Heart right ventricle (tissue), 16 donors: ENCODE measurements at regions not wholly inside any gene's neighbourhood (a gene's known extent, or its start where the extent isn't known, plus 50 kb on each side); places are given as distances from the start of the nearest gene placed in this dataset.
A peak's percentile ranks its signal among the peaks of the same experiment; 100 is the strongest.

ENCODE experiments used
- ATAC-seq, 8 donors: fragments of 200-7000 bp; cut with Tn5 transposase; one replicate each; pipeline ENCODE4 v1.9.1; 2020; ENCODE audit warnings: mild to moderate bottlenecking in 8 of 8, moderate library complexity in 8 of 8, moderate number of reproducible peaks in 1 of 8
- DNase-seq, 2 donors: peaks; one replicate each; pipeline ENCODE4 v3.0.0-alpha.2; 2020
- H3K27ac ChIP-seq, 10 donors: fragments of 200-600 bp; sonication (generic) in 2 of 10; one replicate each; pipeline versions ENCODE4 v1.5.0 to v1.8.0; 2020 to 2022; ENCODE audit warnings: mild to moderate bottlenecking in 3 of 10
- H3K27me3 ChIP-seq, 7 donors: fragments of 200-600 bp; one replicate each; pipeline ENCODE4 v1.8.0; 2021 to 2022; ENCODE audit warnings: mild to moderate bottlenecking in 2 of 7
- H3K36me3 ChIP-seq, 9 donors: fragments of 200-600 bp; sonication (generic) in 1 of 9; one replicate each; pipeline versions ENCODE4 v1.5.0 to v1.8.0; 2020 to 2022; ENCODE audit warnings: mild to moderate bottlenecking in 2 of 9
- H3K4me1 ChIP-seq, 9 donors: fragments of 200-600 bp; sonication (generic) in 1 of 9; one replicate each; pipeline versions ENCODE4 v1.5.0 to v1.8.0; 2020 to 2022; ENCODE audit warnings: mild to moderate bottlenecking in 4 of 9
- H3K4me3 ChIP-seq, 10 donors: fragments of 200-600 bp; sonication (generic) in 2 of 10; one replicate each; pipeline versions ENCODE4 v1.5.0 to v1.8.0; 2020 to 2022; ENCODE audit warnings: mild to moderate bottlenecking in 7 of 10, moderate library complexity in 2 of 10
- H3K9me3 ChIP-seq, 11 donors: fragments of 200-600 bp in 10 of 11; sonication (generic) in 2 of 11; one replicate each; pipeline versions ENCODE4 v1.5.0 to v1.8.0; 2013 to 2022; ENCODE audit warnings: mild to moderate bottlenecking in 2 of 11, control low read depth in 1 of 11, moderate library complexity in 1 of 11
- CTCF ChIP-seq, 9 donors: fragments of 200-600 bp; sonication (generic) in 2 of 9; IDR thresholded peaks; one replicate each; pipeline versions ENCODE4 v1.5.0 to v1.8.0; 2021 to 2022; ENCODE audit warnings: antibody characterized with exemption in 9 of 9, mild to moderate bottlenecking in 5 of 9, moderate library complexity in 1 of 9
- WGBS, 2 donors: extraction: QIAGEN DNeasy Blood & Tissue Kit; methylation state at CpG; one replicate each; pipeline ENCODE4 v1.1.7; 2013; ENCODE audit warnings: inconsistent platforms in 1 of 2; 5-methylcytosine and 5-hydroxymethylcytosine counted together
- intact Hi-C, 10 donors: fragments of 100-400 bp; cut with DNase I; formaldehyde crosslinking; loops; one replicate each; pipeline versions ENCODE4 v1.11.1 to v1.14.2; 2022
- donor health status: Arrhythmogenic right ventricular cardiomyopathy.
- donor health status: ischemic (EF 13 %, LVEDD 7.1; RV severe dilation, severe dysfunction).
- donor health status: healthy with polysubstance abuse.
- donor health status: DM: no; HTN: yes; CAD: no.
- donor health status: DM: no; HTN: no; CAD: no.
- donor health status: ischemic (EF 25% LVEDD 6.9; RV normal size, moderate dysfunction).
- donor health status: ischemic (EF 25% LVEDD 5.7; RV mildly dilated, moderate dysfunction).
- donor health status: healthy.
- donor health status: DM: yes; HTN: yes; CAD: no.
- donor health status: Ischemic cardiomyopathy.
- donor health status: ischemic (EF 35%, LVEDD 5.7; RV mildly dilated, moderate dysfunction).
- donor health status: nonischemic (EF 11% LVEDD 7.7; RV severe dilation, severe dysfunction).
- donor health status: DM: yes; HTN: yes; CAD: no.
- donor health status: PGD.
- donor health status: ischemic (EF 29% LVEDD 5.4; RV normal size, mild dysfunction).
- donor health status: nonischemic (EF 23%, LVEDD 6.1; RV moderate dilation, normal function).

DNA sequence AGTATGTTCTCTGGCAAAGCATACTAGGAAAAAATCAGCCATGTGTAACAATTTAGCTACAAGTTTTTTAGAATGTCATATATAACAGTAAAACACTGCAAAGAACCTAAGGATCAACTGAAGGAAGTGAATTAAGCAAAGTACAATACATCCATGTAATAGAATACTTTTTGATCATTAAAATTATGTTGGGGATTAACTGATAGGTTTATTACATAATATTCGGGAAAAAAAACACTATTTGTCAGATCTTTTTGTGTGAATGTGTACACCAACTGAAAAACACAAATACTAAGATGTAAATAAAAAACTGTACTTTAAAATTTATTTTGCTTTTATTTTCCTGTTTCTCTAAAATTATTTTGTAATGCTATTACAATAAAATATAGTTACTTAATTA is 185.5 kb upstream of the DYNLRB2 start:
- ATAC-seq (no peak), DNase-seq (no peak)
- intact Hi-C loops, result no loop called here
- 87 to 94% methylated on average over 1 of the region's 1 CpG for WGBS, 2 donors
- Histone ChIP-seq H3K27ac (no peak overlapping the region), H3K4me1 (no peaks in the 10 kb centered on the region), H3K9me3 (no peaks in the 10 kb centered on the region), H3K27me3 (no peaks in the 10 kb centered on the region), H3K4me3 (no peak overlapping the region), H3K36me3 (no peaks in the 10 kb centered on the region)
- TF ChIP-seq CTCF (IDR thresholded peaks at IDR 0.05), result no peak

DNA sequence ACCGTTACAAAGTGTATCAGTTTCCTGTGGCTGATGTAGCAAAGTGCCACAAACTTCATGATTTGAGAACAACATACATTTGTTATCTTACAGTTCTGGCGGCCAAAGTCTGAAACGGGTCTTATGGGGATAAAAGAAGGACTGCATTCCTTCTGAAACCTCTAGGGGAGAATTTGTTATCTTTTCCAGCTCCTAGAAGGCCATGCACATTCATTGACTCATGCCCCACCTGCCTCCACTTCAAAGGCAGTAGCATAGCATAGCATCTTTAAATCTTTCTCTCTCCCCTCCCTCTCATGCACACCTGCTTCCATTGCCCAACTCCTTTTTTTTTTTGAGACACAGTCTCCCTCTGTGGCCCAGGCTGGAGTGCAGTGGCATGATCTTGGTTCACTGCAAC is 190.7 kb upstream of the DYNLRB2 start:
- WGBS, 2 donors, result 59 to 65% methylated on average over 3 of the region's 3 CpGs
- H3K9me3 ChIP-seq, result peaks cover 0 to 5% (median 0%) of the 10 kb centered on the region in 11 donors
- ATAC-seq (no peak), DNase-seq (no peak)
- no peaks in the 10 kb centered on the region for H3K36me3 ChIP-seq
- H3K4me3 ChIP-seq, result no peak overlapping the region
- intact Hi-C loops, result no loop called here
- peaks cover 0 to 9% (median 0%) of the 10 kb centered on the region in 9 donors for H3K4me1 ChIP-seq
- TF ChIP-seq CTCF (IDR thresholded peaks at IDR 0.05), result no peak
- no peaks in the 10 kb centered on the region for H3K27me3 ChIP-seq
- no peak overlapping the region for H3K27ac ChIP-seq

DNA sequence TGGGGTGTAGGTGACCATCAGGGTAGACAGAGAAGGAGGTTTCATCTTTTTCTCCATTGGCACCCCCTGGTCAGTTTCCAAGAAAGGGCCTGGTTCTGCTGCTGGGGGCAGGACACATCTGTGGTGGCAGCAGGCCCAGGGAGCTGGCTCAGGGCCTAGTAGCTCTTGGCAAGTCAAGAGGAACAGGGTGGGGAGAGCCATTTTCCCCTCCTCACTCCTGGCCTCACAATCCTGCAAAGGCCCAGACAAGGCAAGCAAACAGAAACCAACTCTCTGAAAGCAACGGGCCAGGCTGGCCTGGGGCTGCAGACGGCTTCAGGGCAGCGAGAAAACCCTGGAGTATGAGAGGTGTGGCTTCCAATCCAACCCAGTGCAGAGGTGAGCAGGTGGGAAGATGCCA is 192.9 kb upstream of the DYNLRB2 start:
- WGBS, 2 donors, result 27 to 49% methylated on average over 3 of the region's 3 CpGs
- intact Hi-C loops, result no loop called here
- H3K36me3 ChIP-seq, result no peaks in the 10 kb centered on the region
- H3K9me3 ChIP-seq, result peaks cover 0 to 5% (median 0%) of the 10 kb centered on the region in 11 donors
- H3K27ac ChIP-seq, result no peak overlapping the region
- no peak for TF ChIP-seq CTCF (IDR thresholded peaks at IDR 0.05)
- H3K27me3 ChIP-seq, result no peaks in the 10 kb centered on the region
- ATAC-seq, result peak; percentile 38 to 90 (median 70)
- peak; percentile 32 to 66 for DNase-seq
- no peak overlapping the region for H3K4me3 ChIP-seq
- H3K4me1 ChIP-seq, result peaks cover 0 to 9% (median 0%) of the 10 kb centered on the region in 9 donors

DNA sequence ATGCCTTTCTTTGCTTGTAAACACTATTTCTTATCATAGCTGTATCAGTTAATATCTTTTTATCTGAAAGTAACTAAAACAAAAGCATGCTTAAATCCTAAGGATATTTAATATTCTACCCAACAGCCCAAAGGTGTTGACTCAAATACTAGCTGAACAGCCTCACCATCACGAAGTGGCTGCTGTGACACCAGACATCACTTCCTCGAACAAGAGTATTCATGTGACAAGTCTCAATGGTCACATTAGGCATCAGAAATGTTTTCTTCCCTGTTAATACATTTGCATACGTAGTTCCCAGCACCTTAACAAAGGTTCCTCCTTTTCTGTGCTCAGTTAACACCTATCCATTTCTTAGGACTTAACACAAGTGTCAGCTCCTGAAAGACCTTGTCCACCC is 193.8 kb upstream of the DYNLRB2 start:
- peaks cover 0 to 9% (median 0%) of the 10 kb centered on the region in 9 donors for H3K4me1 ChIP-seq
- TF ChIP-seq CTCF (IDR thresholded peaks at IDR 0.05), result no peak
- H3K27ac ChIP-seq, result no peak overlapping the region
- H3K9me3 ChIP-seq, result peaks cover 0 to 5% (median 0%) of the 10 kb centered on the region in 11 donors
- no peaks in the 10 kb centered on the region for H3K27me3 ChIP-seq
- DNase-seq, result no peak
- no peaks in the 10 kb centered on the region for H3K36me3 ChIP-seq
- no peak overlapping the region for H3K4me3 ChIP-seq
- 77 to 91% methylated on average over 3 of the region's 3 CpGs for WGBS, 2 donors
- ATAC-seq, result no peak
- intact Hi-C loops, result no loop called here
